GM19463 (cell line): ENCODE measurements at regions not wholly inside any gene's neighbourhood (a gene's known extent, or its start where the extent isn't known, plus 50 kb on each side); places are given as distances from the start of the nearest gene placed in this dataset.
"Not testable (repeated sequence)": the region's sequence is repeated elsewhere in the genome, so short reads cannot be mapped to it uniquely, and the experiment has no call there.

Source experiments
- ATAC-seq: cut with Tn5 transposase; IDR thresholded peaks from one replicate; pipeline ENCODE4 v1.9.1; 2021; ENCODE audit warnings: mild to moderate bottlenecking, moderate library complexity; ENCODE audit not compliant: unreplicated experiment

DNA sequence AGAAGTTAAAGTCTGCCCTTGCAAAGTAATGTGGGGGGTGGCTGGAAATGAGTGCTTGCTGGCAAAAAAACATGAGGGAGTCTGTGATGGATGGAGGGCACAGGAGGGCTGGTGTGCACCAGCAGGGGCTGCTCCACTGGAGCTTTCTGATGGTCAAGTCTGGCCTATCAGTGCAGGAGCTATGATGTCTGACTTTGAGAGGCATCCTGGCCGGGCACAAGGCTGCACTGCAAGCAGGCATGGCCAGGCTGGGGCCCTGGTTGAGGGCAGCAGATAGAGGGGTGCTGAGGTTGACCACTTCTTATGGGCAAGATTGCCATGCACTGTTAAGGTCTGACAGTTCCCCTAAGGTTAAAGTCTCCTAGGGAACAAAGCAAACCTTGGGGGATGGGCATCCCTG is 1140.2 kb downstream of the FAM133A start:
- no peak for ATAC-seq

DNA sequence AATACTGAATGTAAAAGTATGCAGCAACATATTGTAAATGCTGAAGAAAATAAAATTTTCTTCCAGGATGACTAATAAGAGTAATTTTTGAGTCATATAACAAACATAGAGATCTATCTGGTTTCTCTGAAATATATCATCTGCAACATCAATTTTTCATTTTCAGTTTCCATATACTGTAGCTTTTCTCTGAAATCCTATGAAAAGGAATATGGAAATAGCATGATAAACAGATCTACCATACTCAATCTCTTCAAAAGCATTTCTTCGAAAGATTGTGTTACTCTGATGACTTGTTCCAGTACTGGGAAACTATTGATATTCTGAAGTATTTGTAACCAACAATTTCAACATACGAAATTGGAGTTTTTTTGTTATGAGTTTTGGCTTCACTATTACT is 1156.7 kb downstream of the FAM133A start:
- peak; percentile 51 for ATAC-seq

DNA sequence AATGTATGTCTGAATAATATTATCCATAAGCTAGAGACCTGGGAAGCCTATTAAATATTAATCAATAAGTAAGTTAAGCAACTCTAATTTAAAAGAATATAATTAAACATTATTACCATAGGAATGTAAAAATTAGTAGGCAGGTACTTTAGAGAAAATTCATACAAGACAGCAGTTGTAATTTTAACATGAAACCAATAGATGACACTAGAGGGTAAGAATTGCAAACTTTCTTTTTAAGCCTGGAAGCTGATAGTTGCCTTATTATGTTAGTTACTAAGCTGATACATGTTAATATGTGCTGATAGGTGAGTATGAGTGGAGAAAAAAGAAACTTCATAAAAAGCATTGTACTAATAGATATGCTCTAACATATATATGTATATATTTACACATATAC is 1157.4 kb downstream of the FAM133A start:
- ATAC-seq, result no peak

DNA sequence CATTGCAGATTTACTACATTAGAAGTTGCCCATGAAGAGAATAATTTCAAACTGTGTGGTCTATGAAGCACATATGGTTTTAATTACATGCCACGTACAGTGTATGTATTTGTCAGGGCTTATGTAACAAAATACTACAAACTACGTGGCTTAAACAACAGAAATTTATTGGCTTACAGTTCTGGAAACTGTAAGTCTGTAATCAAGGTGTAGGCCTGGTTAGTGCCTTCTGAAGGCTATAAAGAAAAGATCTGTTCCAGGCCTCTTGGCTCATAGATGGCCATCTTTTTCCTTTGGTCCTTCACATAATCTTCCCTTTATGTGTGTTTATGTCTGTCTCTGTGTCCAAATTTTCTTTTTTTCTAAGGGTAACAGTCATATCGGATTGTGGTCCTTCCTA is 1160.2 kb downstream of the FAM133A start:
- ATAC-seq, result no peak

DNA sequence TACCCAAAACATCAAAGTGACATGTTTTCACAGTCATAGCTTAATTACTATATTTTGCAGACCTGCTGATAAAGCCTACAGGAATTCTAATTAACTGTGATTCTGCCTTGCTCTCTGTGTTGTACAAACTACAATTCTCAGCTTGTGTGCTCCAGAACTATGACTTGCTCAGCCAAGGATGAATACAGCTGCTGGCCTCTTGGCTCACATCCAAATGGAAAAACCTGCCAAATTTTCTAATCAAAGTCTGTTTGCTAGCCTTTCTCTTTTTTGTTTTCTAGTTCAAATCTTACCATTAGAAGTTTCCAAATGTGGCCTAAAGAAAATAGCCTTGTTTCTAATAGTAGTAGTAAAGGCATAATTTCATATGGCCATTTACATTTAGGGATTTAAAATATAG is 1176.8 kb downstream of the FAM133A start:
- no peak for ATAC-seq

DNA sequence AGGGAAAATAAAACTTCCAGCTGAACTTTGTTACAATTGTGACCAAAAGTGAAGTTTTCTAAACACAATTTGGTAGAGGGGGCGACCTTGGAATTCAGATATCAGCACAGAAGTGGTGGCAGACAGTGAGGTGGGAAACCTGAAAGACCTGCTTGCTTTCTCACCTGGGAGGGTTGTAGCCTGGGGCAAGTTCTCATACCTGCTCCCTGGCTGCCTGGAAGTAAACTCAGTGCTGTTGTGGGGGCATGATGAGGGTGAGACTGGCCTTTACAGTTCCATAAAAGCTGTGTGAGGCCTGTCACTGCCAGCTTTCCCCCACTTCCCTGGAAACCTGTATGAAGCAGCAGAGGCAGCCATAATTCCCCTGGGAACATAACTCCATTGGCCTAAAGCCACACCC is 1180.2 kb downstream of the FAM133A start:
- ATAC-seq, result no peak

DNA sequence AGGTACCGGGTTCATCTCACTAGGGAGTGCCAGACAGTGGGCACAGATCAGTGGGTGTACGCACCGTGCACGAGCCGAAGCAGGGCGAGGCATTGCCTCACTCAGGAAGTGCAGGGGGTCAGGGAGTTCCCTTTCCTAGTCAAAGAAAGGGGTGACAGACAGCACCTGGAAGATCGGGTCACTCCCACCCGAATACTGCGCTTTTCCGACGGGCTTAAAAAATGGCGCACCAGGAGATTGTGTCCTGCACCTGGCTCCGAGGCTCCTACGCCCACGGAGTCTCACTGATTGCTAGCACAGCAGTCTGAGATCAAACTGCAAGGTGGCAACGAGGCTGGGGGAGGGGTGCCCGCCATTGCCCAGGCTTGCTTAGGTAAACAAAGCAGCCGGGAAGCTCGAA is 1188.5 kb downstream of the FAM133A start:
- not testable (repeated sequence) for ATAC-seq

DNA sequence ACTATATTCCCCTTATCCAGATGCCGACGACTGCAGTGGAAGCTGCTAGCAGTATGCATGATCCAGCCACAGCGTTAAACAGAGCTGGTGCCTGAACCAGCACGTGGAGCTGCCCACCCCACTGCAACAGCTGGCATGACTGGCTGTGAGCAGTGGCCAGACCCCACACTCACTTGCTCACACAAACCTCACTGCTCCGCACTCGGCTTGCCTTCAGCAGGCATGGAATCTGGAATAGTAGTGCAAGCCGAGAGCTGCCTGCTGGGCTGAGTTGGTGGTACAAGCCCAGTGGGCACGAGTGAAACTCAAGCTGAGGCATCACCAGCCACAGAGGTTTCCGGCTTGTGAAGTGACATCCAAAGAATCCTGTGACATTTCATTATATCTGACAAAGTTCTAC is 1197.6 kb downstream of the FAM133A start:
- ATAC-seq, result no peak

DNA sequence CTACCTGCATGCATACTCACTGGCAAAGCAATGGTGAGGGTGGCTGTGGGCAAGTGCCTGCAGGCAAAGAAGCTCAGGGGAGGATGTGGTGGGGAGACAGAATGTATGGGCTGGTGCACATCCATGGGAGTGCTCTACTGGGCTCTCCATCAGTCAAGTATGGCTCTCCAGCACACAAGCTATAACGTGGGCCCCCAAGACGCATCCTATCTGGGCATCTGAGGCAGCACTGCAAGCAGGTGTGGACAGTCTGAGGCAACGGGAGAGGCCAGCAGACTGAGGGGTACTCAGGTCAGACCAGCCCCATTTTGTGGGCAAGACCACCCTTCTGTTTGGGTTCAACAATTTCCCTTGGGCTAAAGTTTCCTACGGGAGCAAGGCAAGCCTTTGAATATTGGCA is 1227.8 kb downstream of the FAM133A start:
- ATAC-seq, result no peak

DNA sequence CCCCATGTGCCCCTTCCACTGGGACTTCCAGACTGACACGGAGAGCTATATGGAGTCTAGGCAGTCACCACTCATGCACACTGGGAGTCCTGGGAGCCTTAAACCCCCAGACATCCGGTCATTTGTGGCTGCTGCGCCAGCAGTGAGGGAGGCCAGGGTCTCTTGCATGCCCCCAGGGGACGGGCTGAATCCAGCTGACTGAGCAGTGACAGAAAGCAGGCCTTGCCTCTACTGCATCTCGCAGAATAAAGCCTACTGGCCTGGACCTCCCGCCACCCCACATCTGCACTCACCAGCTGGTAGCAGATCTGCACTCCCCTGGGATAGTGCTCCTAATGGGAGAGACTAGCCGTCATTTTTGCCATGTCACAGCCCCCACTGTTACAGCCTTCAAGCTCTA is 1234.2 kb downstream of the FAM133A start:
- ATAC-seq, result no peak

DNA sequence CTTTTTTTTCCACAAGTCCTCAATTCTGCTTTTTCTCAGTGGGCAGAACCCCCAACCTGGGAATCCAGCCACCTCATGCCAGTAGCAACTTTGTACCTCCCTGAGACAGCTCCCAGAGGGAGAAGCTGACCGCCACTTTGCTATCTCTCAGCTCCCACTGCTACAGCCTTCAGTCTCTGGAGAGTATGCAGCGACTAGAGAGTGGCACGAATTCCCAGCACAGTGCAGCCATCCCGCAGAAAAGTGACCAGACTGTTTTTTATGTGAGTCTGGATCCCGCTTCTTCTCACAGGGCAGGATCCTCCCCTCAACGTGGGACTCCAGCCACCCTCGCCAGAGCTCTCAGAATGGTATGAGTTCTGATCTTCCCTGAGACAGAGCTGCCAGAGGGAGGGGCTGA is 1234.6 kb downstream of the FAM133A start:
- ATAC-seq, result no peak

DNA sequence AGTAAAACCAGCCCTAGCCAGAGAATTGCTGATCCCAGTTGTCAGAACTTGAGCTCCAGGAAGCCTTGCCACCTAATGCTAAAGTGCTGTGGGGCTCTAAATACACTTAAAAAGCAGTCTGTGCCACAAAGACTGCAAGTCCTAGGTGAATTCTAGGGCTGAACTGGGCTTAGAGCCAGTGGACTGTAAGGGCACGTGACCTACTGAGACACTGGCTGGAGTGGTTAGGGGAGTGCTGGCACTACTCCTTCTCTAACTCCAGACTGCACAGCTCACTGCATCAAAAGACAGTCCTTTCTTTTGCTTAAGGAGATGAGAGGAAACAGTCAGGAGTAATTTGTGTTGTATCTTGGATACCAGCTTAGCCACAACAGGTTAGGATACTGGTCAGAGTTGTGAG is 1240.2 kb downstream of the FAM133A start:
- ATAC-seq, result no peak

DNA sequence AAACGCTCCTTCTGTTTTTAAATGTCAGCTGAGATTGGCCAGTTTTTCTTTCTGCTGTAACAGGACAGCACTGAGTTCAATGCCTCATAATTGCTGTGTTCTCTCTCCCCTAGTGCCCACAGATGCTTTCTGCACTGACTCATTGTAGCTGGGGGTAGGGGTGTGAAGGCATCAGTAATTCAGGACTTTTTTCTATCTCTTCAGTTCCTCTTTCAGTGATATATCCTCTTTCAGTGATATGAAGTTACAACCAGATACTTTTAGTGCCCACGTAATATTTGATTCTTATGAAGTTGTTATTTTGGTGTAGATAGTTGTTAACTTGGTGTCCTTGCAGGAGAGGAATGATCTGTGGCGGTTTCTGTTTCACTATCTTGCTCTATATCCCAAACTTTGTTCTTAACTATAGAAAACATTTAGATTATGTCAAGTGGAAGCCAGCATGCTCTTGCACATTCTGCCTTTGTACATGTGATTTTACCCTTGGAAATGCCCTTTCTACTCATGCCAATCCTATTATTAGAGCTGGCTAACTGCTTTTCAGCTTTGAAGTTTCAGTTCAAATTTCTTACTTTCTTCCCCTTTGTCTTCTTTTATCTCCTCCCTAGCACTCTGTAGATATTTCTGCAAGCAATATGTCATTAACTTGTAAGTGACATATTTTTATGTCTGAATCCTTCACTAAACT is 1258.4 kb downstream of the FAM133A start:
- ATAC-seq, result peak; percentile 90

DNA sequence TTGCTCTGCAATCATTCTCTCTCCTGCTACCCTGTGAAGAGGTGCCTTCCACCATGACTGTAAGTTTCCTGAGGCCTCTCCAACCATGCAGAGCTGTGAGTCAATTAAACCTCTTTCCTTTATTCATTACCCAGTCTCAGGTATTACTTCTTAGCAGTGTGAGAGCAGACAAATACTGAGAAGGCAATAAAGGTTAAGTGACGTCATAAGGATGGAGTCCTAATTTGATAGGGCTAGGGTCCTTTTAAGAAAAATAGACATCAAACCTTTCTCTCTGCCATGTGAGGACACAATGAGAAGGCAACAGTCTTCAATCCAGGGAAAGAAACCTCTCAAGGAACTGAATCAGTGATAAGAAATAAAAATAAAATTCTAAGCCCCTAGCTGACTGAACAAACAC is 1262.7 kb downstream of the FAM133A start:
- no peak for ATAC-seq

DNA sequence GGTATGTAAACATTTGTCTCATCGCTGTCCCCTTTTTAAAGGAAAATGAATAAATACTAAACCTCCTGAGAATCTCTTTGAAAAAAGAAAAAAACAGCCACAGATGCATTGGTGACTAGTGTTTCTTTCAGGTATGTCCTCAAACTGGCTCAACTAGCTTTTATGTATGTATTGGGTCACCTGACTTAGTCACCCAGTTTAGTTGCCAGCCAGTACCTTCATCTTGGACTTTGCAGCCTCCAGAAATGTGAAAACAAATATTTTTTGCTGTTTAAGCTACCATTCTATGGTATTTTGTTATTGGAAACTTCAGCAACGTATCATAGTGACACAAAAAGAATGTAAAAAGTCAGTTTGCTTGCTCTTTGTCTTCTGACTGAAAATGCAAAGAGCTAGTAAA is 1263.5 kb downstream of the FAM133A start:
- no peak for ATAC-seq

DNA sequence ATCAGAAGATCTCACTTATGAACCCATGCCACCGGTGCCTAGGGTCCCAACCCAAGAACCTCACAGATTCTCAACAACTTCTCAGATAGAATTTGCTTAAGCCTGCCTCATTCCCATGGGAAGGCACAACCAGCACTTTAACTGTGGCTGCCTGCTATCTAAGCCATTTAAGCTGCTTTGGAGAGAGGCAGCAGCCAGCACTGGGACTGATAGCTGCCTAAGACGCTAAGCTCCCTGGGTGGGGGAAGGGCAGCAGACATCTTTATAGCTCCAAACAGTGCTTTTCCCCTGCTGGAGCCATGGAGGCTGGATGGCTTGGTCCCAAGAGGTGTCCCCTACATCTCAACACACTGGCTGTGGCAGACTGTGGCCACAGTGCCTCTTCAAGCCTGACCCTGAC is 1268.6 kb downstream of the FAM133A start:
- ATAC-seq, result no peak

DNA sequence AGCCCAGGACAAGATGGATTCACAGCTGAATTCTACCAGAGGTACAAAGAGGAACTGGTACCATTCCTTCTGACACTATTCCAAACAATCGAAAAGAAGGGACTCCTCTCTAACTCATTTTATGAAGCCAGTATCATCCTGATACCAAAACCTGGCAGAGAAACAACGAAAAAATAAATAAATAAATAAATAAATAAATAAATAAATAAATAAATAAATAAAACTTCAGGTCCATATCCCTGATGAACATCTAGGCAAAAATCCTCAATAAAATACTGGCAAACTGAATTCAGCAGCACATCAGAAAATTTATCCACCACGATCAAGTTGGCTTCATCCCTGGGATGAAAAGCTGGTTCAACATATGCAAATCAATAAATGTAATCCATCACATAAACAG is 1272.1 kb downstream of the FAM133A start:
- not testable (repeated sequence) for ATAC-seq

DNA sequence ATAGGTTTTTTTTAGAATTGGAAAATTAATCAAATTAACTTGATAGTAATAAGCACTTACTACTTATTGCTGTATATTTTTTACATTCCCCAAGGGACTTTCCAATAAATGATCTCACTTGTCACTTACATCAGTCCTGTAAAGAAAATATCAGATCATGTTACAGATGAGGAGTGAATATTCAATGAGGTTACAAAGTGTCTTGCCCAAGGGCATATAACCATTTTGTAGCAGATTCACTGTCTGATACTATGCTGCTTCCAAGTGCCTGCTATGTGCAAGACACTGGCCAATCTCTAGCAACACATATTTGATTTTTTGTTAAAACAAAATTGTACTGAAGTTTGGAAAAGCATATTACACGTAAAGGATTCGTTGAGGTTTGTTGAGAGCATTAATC is 1287.7 kb downstream of the FAM133A start:
- no peak for ATAC-seq

DNA sequence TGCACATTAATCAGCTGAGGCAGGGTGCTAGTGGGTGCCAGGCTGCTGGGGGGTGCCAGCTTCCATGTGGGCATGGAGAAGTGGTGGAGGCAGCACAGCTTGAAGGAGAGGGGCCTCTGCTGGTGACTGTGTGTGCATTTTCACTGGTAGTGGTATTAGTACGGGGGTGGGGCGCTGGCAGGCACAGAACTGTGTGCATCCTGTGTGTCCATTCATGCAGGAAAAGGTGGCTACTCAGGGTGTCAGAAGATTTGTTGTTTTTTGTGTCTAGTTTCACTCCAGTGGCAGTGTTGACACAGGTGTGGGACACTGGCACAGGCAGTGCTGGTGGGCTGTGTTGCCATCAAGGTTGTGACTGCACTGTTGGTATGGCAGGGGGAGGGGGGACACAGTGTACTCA is 1303.6 kb downstream of the FAM133A start:
- ATAC-seq, result no peak

DNA sequence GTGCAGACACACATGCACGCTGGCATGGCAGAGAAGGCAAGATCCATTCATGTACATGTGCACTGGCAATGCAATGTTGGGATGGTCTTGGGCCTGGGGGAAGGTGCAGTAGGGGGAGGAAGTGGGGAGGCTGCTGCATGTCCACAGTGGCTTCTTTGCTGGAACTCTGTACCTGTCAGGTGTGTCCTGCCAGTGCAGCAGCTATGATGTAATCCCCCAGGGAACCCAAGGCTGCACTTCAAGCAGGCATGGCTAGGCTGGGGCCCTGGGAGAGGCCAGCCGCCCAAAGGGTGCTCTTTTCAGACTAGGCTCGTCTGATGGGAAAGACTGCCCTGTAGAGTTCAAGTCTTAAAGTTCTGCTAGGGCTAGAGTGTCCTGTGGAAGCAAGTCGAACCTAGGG is 1304.0 kb downstream of the FAM133A start:
- no peak for ATAC-seq
